Adrenal gland (tissue), 5 donors: ENCODE measurements at regions not wholly inside any gene's neighbourhood (a gene's known extent, or its start where the extent isn't known, plus 50 kb on each side); places are given as distances from the start of the nearest gene placed in this dataset.

Experiments used
- POLR2A ChIP-seq, 2 donors: fragments of 450-650 bp; IDR thresholded peaks; one replicate each; pipeline ENCODE4 v1.6.1; 2017; ENCODE audit warnings: antibody characterized with exemption in 2 of 2, mild to moderate bottlenecking in 2 of 2, moderate library complexity in 1 of 2
- TF ChIP-seq, protein P1 (sequence below), 6 experiments: fragments of 450-650 bp in 4 of 6; fragments of 200-600 bp in 2 of 6; sonication (generic) in 1 of 6; IDR thresholded peaks; 1 replicate in 5 of 6; 2 replicates in 1 of 6; pipeline versions ENCODE4 v1.5.1 to v1.8.0; 2016 to 2021; ENCODE audit warnings: antibody characterized with exemption in 6 of 6, mild to moderate bottlenecking in 2 of 6, moderate library complexity in 1 of 6
- donor health status: DM: no; HTN: no; CAD: no.

DNA sequence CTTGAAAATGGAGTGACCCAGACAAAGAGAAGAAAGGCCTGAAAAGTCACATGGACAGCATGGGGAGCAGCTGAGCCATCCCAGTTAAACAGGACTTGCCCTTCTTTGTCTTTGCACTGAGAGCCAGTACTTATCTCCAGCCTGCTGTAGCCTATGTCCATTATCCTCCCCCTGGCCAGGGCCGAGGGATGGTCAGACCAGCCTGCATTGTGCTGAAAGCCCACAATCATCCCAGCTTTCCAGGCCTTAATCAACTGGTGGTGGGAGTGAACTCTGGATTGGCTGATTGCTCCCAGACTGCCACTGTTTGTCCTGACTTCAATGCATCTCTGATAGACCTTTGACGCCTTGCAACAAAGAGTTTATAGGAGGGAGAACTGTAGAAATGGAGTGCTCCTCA is 453.1 kb downstream of the EPHA5 start:
- TF ChIP-seq, protein P1, sequence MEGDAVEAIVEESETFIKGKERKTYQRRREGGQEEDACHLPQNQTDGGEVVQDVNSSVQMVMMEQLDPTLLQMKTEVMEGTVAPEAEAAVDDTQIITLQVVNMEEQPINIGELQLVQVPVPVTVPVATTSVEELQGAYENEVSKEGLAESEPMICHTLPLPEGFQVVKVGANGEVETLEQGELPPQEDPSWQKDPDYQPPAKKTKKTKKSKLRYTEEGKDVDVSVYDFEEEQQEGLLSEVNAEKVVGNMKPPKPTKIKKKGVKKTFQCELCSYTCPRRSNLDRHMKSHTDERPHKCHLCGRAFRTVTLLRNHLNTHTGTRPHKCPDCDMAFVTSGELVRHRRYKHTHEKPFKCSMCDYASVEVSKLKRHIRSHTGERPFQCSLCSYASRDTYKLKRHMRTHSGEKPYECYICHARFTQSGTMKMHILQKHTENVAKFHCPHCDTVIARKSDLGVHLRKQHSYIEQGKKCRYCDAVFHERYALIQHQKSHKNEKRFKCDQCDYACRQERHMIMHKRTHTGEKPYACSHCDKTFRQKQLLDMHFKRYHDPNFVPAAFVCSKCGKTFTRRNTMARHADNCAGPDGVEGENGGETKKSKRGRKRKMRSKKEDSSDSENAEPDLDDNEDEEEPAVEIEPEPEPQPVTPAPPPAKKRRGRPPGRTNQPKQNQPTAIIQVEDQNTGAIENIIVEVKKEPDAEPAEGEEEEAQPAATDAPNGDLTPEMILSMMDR (IDR thresholded peaks at IDR 0.05) = no peak
- no peak for TF ChIP-seq POLR2A (IDR thresholded peaks at IDR 0.05)
